ENCODE measurements at regions not wholly inside any gene's neighbourhood (a gene's known extent, or its start where the extent isn't known, plus 50 kb on each side); places are given as distances from the start of the nearest gene placed in this dataset.

DNA sequence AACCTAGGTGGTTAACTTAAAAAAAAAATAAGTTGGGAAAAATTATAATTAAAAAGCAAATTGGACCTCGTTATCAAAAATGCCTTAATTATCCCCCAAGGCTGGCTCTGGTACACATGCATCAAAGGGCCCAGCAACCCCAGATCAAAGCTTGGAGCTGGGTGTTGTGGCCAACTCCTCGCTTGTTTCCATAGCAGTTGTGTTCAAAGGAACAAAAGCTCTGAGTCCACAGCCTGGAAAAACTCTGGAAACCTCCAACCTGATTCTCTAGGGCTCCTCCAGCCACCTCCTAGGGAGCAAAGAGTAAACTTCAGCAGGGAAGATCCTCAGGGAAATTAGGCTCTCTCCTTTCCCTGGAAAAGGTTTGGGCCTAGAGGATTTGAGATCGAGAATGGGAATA, 149.4 kb downstream of the NXPE2 start:
- TF ChIP-seq CTCF (IDR thresholded peaks at IDR 0.05) = no peak
- DNase-seq = no peak
- H3K4me3 ChIP-seq = no peak overlapping the region
- H3K9me3 ChIP-seq = no peaks in the 10 kb centered on the region
- intact Hi-C loops (cut with DNase I; ENCODE audit: low total_unique reads) = no loop called here
- H3K36me3 ChIP-seq = no peaks in the 10 kb centered on the region
- H3K4me1 ChIP-seq = no peaks in the 10 kb centered on the region
- H3K27ac ChIP-seq = no peak overlapping the region
- H3K27me3 ChIP-seq = no peaks in the 10 kb centered on the region

GRCh38 chr11:114832532-114833125, 154.3 kb downstream of the NXPE2 start:
- no peak for TF ChIP-seq CTCF (IDR thresholded peaks at IDR 0.05)
- intact Hi-C loops (cut with DNase I; ENCODE audit: low total_unique reads) = no loop called here
- Histone ChIP-seq H3K4me3 (no peak overlapping the region), H3K27ac (no peak overlapping the region), H3K36me3 (no peaks in the 10 kb centered on the region), H3K4me1 (no peaks in the 10 kb centered on the region), H3K9me3 (no peaks in the 10 kb centered on the region), H3K27me3 (no peaks in the 10 kb centered on the region)
- DNase-seq = no peak

DNA sequence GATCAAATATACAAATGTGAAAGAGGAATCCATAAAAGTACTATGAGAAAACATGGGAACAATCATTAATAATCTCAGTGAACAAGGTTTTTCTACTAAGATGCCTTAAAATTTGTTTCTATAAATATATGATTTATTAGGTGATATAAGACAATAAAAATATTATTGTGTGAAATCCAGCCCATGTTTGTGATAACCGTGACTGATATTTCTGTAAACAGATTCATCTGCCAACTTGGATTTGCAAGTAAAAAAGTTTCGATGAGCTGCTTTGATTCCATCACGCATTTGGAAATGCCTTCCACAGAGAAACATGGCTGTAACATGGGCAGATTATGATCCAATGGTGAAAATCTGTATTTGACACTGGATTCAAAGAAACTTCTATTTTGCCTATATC, 157.8 kb downstream of the NXPE2 start:
- Histone ChIP-seq H3K36me3 (no peaks in the 10 kb centered on the region), H3K4me1 (no peaks in the 10 kb centered on the region), H3K27ac (no peak overlapping the region), H3K4me3 (no peak overlapping the region), H3K9me3 (peaks cover 0 to 5% (median 0%) of the 10 kb centered on the region in 3 donors), H3K27me3 (no peaks in the 10 kb centered on the region)
- intact Hi-C loops (cut with DNase I; ENCODE audit: low total_unique reads) = no loop called here
- DNase-seq = no peak
- no peak for TF ChIP-seq CTCF (IDR thresholded peaks at IDR 0.05)

- Histone ChIP-seq H3K27ac (no peak overlapping the region), H3K4me1 (no peaks in the 10 kb centered on the region), H3K9me3 (no peaks in the 10 kb centered on the region), H3K4me3 (no peak overlapping the region), H3K36me3 (no peaks in the 10 kb centered on the region), H3K27me3 (no peaks in the 10 kb centered on the region)
- no peak for DNase-seq
- intact Hi-C loops (cut with DNase I; ENCODE audit: low total_unique reads) = no loop called here
- TF ChIP-seq CTCF (IDR thresholded peaks at IDR 0.05) = no peak
Observed at GRCh38 chr11:114844896-114845295, 166.6 kb downstream of the NXPE2 start.

GRCh38 chr11:114845766-114846415, 167.6 kb downstream of the NXPE2 start:
- Histone ChIP-seq H3K4me1 (no peaks in the 10 kb centered on the region), H3K9me3 (no peaks in the 10 kb centered on the region), H3K36me3 (no peaks in the 10 kb centered on the region), H3K27ac (no peak overlapping the region), H3K27me3 (no peaks in the 10 kb centered on the region), H3K4me3 (no peak overlapping the region)
- no peak for DNase-seq
- TF ChIP-seq CTCF (IDR thresholded peaks at IDR 0.05) = no peak
- intact Hi-C loops (cut with DNase I; ENCODE audit: low total_unique reads) = no loop called here

Measured in tibial artery (tissue), 4 donors.